BJ (cell line): ENCODE measurements at regions not wholly inside any gene's neighbourhood (a gene's known extent, or its start where the extent isn't known, plus 50 kb on each side); places are given as distances from the start of the nearest gene placed in this dataset.

ENCODE experiments used
- CTCF ChIA-PET: fragments of 350-600 bp; formaldehyde crosslinking; extraction: SDS; loops from one replicate; lab custom pipeline; 2021; ENCODE audit warnings: antibody characterized with exemption, inconsistent platforms; lab: Yijun Ruan, JAX
- POLR2A ChIA-PET: fragments of 300-600 bp; sonication (Branson Sonifier 250); formaldehyde crosslinking; extraction: SDS; loops from one replicate; lab custom pipeline; 2021; ENCODE audit warnings: antibody characterized with exemption; lab: Charles Lee
- DNase-seq: peaks from one replicate; pipeline ENCODE4 v3.0.0-alpha.2; 2011; ENCODE audit warnings: low read depth
- H3K27me3 ChIP-seq: 2 replicates; pipeline ENCODE4 v1.6.0; 2011; ENCODE audit warnings: low read length; ENCODE audit not compliant: control insufficient read depth, insufficient read depth
- H3K36me3 ChIP-seq: 2 replicates; pipeline ENCODE4 v1.5.1; 2011; ENCODE audit warnings: low read length; ENCODE audit not compliant: control insufficient read depth, insufficient read depth
- H3K4me3 ChIP-seq: 2 replicates; pipeline ENCODE4 v1.5.1; 2011; ENCODE audit warnings: low read depth, mild to moderate bottlenecking, control low read depth, low read length
- TF ChIP-seq, protein P1 (sequence below): IDR thresholded peaks from 2 replicates; pipeline ENCODE4 v1.5.1; 2011; ENCODE audit warnings: low read depth, mild to moderate bottlenecking, control low read depth, inconsistent platforms, low read length, moderate library complexity; ENCODE audit not compliant: insufficient read depth

DNA sequence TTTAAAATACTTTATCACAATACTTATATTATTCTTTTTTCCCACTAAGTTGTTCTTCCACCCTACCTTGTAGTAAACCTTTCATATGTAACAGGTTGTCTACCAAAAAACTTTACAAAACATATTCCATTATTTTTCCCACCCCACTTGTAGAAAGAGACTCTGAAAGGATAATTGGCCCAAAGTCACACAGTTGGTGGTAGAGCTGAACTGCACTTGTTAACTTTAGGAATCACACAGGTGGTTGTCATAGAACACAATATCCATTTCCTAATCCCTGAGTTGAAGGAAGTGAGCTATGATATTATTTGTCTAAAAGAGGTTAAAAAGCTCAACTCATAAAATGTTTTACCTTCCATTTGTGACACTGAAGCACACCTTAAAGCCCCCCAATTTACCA, 188.8 kb upstream of the FOXP2 start:
- DNase-seq, result no peak
- ChIA-PET CTCF (no interaction called here), POLR2A (no interaction called here)
- H3K27me3 ChIP-seq, result no peaks in the 10 kb centered on the region
- TF ChIP-seq, protein P1, sequence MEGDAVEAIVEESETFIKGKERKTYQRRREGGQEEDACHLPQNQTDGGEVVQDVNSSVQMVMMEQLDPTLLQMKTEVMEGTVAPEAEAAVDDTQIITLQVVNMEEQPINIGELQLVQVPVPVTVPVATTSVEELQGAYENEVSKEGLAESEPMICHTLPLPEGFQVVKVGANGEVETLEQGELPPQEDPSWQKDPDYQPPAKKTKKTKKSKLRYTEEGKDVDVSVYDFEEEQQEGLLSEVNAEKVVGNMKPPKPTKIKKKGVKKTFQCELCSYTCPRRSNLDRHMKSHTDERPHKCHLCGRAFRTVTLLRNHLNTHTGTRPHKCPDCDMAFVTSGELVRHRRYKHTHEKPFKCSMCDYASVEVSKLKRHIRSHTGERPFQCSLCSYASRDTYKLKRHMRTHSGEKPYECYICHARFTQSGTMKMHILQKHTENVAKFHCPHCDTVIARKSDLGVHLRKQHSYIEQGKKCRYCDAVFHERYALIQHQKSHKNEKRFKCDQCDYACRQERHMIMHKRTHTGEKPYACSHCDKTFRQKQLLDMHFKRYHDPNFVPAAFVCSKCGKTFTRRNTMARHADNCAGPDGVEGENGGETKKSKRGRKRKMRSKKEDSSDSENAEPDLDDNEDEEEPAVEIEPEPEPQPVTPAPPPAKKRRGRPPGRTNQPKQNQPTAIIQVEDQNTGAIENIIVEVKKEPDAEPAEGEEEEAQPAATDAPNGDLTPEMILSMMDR, result no peak
- H3K4me3 ChIP-seq, result no peak overlapping the region
- H3K36me3 ChIP-seq, result no peaks in the 10 kb centered on the region

DNA sequence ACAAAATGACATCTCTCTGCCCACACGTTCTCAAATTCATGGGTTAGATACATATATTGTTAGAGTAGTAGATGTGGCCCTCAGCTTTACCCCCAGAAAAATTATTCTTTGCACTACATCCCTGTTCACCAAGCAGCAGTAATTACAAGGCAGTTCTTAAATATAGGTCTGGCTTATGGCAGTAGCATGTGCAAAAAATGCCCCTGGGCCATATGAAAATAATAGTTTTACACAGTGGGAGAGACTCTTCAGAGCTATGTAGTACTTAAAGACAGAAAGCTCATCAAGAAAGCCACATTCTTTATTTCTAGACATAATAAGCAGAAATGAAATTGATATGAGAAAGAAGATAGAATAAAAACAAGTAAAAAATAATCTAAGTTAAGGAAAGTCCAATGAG, 196.3 kb upstream of the FOXP2 start:
- CTCF ChIA-PET, result no interaction called here

DNA sequence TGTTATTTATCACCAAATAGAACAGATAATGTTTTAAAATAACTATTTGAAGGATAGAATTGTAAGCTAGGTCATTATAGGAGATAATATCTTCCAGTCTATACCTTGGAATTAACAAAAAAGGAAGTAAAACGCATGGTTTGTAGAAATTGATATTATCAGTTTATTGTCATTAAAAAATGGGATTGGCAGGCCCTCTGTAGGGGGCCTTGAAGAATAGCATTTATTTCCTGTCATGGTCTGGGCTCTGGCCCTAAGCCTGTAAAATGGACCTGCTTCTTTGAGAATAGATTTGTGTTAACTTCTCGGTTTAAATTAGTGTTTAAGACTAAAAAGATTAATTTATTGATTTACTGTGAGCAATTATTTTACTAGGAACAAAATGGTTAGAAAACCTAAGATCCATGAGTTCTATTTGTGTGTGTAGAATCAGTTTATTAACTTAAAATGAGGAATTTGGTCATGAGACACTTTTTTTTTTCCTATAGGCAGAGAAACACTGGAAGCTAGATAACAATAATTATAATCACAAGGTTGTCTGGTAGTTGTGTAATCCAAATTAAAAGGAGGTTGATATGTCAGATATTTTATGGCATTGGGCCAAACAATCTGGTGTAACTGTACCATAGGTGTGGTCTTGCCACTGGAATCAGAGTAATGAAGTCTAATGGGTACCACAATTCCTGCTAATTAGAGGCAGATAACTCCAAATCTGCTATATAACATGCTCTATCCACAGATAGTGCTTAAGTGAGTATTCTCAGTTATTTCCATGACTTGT, 197.4 kb upstream of the FOXP2 start:
- POLR2A ChIA-PET, result no interaction called here
- no peaks in the 10 kb centered on the region for H3K36me3 ChIP-seq
- CTCF ChIA-PET, result no interaction called here
- TF ChIP-seq, protein P1, result no peak
- no peaks in the 10 kb centered on the region for H3K27me3 ChIP-seq
- DNase-seq, result no peak
- no peak overlapping the region for H3K4me3 ChIP-seq

More for the DNA sequence above, 196.3 kb upstream of the FOXP2 start:
- Histone ChIP-seq H3K27me3 (no peaks in the 10 kb centered on the region), H3K36me3 (no peaks in the 10 kb centered on the region), H3K4me3 (no peak overlapping the region)
- TF ChIP-seq, protein P1, result no peak
- POLR2A ChIA-PET, result no interaction called here
- no peak for DNase-seq

DNA sequence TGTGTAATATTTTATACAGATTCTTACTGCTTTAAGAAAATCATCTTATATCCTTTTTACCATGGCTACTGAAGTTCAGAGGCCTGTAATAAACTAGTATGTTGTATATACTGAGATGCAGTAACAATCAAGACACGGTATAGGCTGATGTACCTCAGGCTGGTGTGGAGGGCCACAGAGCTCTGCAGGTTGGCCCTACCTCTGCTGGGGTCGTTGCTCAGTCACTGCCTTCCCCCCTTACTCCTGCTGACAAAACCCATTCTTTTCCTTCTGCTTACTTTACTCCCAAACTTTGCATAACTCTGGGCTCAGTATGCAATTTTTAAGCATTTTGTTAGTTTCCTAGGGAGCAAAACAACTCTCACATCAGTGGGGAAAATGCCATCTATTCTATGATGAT, 200.1 kb upstream of the FOXP2 start:
- ChIA-PET CTCF (no interaction called here), POLR2A (no interaction called here)
- Histone ChIP-seq H3K36me3 (no peaks in the 10 kb centered on the region), H3K4me3 (no peak overlapping the region), H3K27me3 (no peaks in the 10 kb centered on the region)
- TF ChIP-seq, protein P1, result no peak
- no peak for DNase-seq

GRCh38 chr7:114212721-114213429, 201.7 kb upstream of the FOXP2 start:
- ChIA-PET POLR2A (no interaction called here), CTCF (no interaction called here)

More at GRCh38 chr7:114212721-114213429, 201.7 kb upstream of the FOXP2 start:
- TF ChIP-seq, protein P1, result no peak
- DNase-seq, result no peak
- Histone ChIP-seq H3K27me3 (no peaks in the 10 kb centered on the region), H3K36me3 (no peaks in the 10 kb centered on the region), H3K4me3 (no peak overlapping the region)
